Posterior vena cava (tissue), 2 donors: ENCODE measurements at regions not wholly inside any gene's neighbourhood (a gene's known extent, or its start where the extent isn't known, plus 50 kb on each side); places are given as distances from the start of the nearest gene placed in this dataset.

Experiments used
- DNase-seq: peaks from one replicate; pipeline ENCODE4 v3.0.0-alpha.2; 2020; ENCODE audit warnings: low spot score
- intact Hi-C, 2 donors: fragments of 100-400 bp; cut with DNase I; formaldehyde crosslinking; loops; one replicate each; pipeline versions ENCODE4 v1.14.1 to v1.14.2; 2022 to 2023
- donor health status: DM: yes; HTN: yes; CAD: no.
- donor health status: DM: yes; HTN: yes; CAD: no.

DNA sequence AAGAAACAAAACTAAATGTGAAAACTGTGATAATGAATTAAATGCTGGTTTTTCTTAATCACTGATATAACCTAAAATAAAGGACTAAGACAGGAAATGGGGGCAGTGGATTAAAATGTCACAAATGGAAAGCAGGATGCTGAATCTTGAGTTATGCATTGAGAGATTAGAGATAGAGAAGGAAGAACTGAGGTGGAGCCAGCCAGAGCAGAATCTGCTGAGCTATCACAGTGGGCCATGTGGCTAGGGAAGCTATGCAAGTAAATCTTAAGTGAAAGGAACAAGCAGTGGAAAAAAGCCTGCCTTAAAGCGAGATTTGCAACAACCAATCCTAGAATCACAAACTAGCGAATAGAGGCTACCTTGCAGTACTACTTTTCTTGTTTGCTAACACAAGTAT, 188.5 kb upstream of the RASA1 start:
- no peak for DNase-seq
- intact Hi-C loops, result no loop called here

DNA sequence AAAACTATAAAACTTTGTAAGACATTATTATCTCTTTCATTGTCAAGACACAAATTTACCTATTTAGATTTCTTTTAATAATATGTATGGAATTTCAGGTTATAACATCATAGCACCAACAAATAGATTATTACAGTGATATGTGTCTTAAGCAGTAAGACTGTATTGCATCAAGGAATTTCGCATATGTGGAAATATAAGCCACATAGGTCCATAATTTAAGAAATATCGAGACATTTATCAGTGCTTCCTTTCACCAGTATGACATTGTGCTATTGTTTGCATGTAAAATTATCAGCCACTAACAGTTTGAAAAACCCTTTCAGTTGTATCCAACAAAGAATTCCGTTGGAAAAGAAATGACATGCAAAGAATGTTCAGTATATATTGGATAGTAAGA, 186.7 kb upstream of the RASA1 start:
- intact Hi-C loops, result no loop called here

DNA sequence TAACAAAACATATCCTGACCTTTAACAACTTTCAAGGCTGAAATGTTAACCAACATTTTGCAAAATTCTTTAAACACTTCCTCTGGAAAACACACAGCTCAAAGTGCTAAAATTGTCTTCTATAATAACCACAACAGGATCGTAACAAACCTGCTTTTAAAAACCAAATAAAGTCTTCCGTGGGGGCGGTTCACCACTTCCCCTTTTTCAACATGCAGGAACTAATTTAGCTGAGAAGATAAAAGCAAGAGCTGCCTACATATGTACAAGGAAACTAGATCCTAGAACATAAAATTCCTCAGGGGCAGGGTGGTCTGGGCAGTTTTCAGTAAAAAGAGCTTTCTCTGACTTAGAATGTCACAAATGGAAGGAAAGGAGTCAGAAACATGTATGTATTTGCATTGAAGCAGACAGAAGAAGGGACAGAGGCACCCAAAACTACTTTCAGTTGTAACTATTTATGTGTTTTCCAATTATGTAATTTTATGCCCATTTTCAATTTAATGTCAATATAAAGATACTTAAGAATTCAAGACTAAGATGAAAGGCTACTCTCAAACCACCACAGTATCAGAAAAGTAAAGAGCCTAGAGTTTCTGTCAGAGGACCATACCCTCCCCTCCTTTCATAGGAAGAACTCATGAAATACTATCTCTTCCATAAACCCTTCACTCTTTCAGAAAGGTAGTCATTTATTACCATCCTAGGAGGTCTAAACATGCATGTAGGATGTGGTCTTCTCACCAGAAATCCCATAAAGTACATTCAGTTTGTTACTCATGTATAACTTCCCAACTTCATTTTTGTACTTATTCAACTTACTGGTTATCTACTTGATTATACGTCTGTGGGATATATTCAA, 185.9 kb upstream of the RASA1 start:
- intact Hi-C loops, result no loop called here
- no peak for DNase-seq

More for the DNA sequence above, 186.7 kb upstream of the RASA1 start:
- no peak for DNase-seq

DNA sequence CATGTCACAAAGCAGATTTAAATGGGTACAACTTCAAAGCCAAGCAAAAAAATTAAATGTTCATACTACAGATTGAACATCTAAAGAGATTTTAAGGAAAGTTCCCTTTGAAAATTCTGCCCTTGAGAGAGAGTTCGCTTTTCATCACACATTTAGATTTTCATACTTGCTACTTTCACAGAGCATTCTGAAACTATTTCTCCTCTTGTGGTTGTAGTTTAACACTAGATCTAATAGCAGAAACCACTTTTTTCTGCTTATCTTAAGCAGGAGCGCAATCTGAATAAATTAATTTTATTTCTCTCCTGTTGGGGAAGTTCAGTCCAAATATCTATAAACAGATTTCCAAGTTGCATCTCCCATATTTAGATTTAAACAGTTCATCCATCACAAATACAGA, 173.3 kb upstream of the RASA1 start:
- intact Hi-C loops, result no loop called here
- DNase-seq, result no peak

DNA sequence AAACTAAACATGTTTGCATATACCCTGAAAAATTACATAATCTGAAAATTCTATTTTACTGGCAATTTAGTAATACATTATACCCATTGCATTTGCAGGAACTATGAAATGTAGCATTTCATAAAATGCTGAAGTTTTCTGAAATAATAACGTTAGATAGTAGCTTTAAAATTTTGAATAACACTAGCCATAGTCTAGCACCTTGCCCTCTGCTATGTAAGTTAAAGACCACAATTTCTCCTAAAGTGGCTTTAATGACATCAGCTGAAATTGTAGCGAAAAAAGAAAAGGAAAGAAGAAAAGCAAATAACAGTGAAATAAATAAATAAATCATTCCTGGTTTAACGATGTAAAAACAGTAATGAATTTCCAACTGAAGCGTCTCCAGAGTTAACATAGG, 172.8 kb upstream of the RASA1 start:
- intact Hi-C loops, result no loop called here
- no peak for DNase-seq

DNA sequence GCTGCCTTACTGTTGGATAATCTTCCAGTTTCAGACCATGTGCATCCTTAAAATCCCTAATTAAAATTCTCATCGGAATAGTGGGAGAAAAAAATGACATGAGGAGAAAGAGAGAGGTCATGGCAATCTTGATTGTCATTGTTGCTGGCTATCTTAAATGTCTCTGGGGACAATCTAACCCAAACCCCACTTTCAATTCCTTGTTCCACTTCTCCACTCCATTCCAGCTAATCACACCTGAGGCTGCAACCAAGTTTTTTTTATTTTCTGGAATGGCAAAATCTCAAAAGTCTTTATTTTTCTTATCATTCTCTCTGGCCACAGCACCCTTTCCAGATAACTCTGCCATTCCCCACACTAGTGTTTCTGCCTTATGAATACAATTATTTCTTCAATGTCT, 171.9 kb upstream of the RASA1 start:
- no peak for DNase-seq
- intact Hi-C loops, result no loop called here

DNA sequence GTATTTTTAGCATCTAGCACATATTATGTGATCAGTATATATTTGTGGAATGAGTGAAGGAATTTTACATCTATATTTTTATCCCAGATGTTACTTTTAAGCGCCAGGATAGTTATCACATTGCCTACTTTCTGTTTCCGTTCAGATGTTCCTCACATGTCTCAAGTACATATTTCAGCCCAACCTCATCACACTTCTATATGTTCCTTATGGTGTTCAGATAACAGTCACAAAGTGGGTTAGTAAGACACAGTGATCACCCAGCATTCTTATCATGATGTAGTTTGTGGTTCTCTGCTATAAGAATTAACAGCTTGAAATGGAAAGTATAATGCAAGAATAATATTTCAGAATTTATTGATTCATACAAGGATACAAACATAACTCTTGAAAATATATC, 170.0 kb upstream of the RASA1 start:
- DNase-seq, result no peak
- intact Hi-C loops, result no loop called here

DNA sequence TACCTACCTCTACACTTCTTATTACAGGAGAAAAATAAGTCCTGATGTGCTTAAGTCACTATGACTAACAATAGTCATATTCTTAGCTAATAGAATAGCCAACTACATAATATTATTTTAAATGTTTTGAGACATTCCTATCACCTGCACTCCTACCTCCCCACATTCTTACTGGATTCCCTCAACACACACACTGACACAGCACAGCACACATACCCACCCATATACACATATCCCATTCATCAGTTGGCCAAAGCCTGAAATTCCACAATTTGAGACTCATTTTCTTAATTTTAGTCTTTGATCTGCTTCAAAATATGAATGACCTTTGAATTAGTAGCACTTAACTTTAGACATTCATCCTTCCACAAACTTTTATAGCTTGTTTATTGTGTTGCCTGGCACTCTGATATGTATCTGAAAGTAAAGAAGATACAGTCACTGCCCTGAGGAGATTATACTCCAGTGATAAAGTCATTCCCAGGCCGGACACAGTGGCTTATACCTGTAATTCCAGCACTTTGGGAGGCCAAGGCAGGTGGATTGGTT, 168.3 kb upstream of the RASA1 start:
- DNase-seq, result no peak
- intact Hi-C loops, result no loop called here

DNA sequence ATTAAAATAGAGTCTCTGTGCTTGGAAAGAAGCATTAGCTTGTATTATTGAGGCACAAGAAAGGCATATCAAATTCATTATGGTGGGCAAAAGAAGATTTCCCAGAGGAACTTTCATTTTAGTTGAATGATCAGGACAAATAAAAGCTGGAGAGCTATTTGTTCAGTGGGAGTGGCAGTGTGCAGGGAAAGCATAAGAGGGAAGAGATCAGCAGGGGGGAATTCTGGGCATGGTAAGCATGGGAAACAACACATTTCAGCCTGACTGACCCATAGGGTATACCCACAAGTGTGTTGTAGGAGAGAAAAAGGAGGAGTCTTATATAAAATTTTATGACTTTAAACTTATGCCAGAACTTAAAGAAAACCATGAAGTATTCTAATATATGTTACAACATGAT, 167.7 kb upstream of the RASA1 start:
- intact Hi-C loops, result no loop called here
- DNase-seq, result no peak

DNA sequence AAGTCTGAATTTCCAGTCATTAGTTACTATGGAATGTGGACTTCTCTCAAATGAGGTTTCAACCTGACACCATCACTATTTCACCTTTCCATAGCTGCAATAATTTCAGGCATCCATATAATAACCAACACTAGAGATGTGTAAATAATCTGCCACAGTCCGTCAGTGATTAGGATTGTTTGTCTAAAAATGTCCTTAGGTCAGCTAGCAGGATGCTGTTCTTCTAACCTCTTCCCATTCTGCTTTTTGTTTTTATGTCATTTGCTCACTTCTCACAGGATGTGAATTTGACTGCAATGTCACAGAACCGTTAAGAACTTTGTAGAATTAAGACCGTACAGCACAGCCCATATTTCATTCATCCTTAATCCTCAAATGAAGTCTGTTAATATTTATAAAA, 166.4 kb upstream of the RASA1 start:
- intact Hi-C loops, result no loop called here
- DNase-seq, result no peak

DNA sequence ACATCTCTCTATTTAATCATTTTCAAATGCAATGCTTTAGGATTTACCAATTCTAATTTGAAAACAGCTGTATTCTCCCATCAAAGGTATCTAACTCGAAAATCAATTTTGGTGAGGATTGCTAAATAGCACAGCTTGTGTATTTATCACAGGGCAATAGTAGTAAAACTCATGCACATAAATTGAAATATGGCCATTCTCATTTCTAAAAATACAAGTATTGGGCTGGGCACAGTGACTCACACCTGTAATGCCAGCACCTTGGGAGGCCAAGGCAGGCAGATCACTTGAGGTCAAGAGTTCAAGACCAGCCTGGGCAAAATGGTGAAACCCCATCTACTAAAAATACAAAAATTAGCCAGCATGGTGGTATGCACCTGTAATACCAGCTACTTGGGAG, 164.8 kb upstream of the RASA1 start:
- DNase-seq, result no peak
- intact Hi-C loops, result no loop called here

DNA sequence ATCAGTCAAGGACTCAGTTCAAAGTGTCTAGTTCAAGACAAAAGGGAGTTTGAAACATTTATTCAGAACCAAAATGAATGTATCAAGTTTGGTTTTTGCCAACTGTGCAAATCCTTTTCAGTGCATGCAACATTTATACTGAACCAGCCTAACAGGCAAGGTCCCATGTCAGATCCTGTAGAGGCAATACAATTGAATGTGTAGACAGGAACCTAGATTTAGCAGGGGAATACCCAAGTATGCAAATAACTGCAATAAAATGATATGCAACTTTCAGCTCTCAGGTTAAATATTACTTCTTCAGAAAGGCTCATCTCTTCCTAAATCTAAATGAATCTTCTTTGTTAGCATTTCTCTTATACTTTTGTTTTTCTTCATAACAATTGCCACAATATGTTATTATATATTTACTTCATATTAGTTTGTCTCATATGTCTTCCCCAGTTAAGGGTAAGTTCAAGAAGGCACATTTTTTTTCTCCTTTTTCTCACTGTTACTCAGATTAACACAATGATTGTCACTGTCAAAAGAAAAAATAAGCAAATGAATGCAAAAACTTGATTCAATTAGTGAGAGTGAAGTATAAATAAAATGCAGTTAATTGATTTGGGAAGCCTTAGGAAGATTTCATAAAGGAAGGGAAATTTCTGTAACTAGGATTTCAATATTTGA, 163.9 kb upstream of the RASA1 start:
- DNase-seq, result no peak
- intact Hi-C loops, result no loop called here

DNA sequence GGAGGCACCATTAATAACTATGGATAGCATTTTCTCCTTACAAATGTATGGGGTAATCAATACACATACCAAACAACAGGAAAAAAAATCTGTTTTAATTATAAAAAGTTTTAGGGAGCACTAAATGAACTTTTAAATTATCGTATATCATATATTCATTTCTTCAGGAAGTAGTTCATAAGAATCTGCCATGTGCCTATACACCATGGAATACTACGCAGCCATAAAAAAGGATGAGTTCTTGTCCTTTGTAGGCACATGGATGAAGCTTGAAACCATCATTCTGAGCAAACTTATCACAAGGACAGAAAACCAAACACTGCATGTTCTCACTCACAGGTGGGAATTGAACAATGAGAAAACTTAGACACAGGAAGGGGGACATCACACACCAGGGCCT, 162.1 kb upstream of the RASA1 start:
- intact Hi-C loops, result no loop called here
- no peak for DNase-seq

DNA sequence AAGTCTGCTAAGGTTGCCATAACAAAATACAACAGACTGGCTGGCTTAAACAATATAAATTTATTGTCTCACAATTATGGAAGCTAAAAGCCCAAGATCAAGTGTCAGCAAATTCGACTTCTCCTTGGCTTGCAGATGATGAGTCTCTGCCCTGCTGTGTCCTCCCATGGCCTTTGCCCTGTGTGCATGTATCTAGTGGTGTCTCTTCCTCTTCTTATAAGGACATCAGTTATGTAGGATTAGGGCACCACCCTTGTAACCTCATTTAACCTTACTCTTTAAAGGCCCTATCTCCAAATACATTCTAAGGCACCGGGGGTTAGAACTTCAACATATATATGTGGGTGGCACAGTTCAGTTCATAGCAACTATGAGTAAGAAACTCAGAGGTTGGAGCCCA, 157.9 kb upstream of the RASA1 start:
- intact Hi-C loops, result no loop called here
- no peak for DNase-seq

DNA sequence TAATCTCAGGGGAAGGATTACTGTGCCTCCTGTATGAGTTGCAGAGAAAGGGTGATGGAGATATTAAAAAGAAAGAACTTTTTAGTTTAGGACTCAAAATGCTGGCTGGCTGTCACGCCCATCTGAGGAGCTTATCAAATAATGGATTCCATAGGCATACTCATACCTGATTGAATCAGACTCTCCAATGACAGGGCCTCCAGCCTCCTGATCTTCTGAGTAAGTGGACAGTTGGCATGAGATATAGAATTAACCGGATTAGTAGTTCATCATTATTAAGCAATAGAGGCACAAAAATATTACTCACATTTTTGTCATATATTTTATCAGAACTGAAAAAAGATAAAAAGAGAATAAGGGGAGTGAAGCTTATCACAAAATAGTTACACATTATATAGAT, 157.0 kb upstream of the RASA1 start:
- intact Hi-C loops, result no loop called here
- no peak for DNase-seq

DNA sequence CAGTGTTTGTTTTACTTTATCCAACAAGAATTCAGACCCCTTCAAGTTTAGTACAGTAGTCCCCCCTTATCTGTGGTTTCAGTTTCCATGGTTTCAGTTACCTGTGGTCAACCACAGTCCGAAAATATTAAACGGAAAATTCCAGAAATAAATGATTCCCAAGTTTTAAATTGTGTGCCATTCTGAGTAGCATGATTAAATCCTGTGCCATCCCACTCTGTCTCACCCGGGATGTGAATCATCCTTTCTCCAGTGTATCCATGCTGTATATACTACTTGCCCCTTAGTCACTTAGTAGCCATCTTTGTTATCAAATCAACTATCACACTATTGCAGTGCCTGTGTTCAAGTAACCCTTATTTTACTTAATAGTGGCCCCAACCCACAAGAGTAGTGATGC, 153.8 kb upstream of the RASA1 start:
- intact Hi-C loops, result no loop called here
- no peak for DNase-seq

DNA sequence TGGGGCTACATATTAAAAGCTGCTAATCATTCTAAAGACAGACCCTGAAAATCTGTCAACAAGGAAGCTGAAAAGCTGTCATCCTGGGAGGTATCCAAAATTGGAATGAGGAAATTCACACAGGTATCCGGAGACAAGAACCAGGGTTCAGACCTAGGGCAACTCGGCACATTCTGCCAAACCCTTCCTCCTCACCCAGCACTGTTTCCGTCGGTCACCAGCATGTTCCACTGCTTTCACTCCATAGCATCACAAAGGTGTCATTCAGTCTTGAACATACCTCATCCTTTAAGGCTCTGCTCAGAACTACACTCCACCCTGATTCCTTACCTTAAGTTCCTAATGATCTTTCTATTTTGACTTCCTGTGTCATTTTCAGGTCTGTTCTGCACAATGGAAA, 153.1 kb upstream of the RASA1 start:
- no peak for DNase-seq
- intact Hi-C loops, result no loop called here

DNA sequence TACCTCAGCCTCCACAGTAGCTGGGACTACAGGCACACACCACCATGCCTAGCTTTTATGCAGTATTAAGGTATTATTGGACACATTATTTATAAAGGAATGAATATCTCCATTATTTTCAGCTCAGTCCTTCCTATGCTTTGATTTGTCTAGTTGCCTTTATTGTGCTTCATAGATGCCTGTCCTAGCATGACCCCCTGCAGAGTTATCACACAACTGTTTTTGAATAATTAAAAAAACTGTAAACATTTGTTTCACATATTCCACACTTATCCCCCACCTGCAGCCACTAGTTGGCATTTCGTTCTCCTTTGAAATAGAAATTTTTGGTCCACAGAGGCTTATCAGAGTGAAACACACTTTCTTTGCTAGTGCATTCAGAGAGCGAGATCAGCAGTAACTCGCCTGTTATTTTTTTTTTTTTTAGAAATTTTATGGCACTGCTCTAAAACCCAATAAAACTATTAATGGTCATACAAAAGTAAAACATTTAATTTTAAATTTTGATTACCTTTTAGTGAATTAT, 151.8 kb upstream of the RASA1 start:
- DNase-seq, result no peak
- intact Hi-C loops, result no loop called here

DNA sequence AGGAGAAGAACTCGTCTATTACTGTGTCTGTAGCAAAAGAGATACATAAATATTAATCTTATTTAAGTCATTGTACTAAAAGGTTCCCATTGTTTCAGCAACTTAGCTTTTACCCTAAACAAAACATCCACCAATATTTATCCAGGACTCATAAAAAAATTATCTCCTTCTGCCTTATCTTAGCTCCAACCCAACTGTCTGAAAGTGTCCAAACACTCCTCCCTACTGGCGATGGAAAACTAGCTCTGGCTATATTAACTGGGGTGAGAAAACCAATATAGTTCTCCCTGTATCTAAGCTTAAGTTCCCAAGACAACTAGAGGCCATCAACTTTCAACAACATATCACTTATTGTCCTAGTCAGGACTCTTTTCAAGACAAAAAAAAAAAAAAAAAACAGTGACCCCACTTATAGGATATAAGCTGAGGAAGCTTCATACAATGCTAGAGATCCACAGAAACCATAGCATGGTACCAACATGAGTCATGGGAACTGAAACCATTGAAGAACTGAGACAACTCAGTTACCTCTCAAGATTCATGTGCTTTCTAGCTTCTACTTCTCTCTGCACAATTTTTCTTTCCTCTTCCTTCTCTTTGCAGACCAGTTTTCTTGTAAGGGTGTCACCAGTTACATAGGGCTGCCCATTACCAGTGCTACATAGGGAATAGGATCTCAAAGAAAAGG, 150.7 kb upstream of the RASA1 start:
- intact Hi-C loops, result no loop called here

DNA sequence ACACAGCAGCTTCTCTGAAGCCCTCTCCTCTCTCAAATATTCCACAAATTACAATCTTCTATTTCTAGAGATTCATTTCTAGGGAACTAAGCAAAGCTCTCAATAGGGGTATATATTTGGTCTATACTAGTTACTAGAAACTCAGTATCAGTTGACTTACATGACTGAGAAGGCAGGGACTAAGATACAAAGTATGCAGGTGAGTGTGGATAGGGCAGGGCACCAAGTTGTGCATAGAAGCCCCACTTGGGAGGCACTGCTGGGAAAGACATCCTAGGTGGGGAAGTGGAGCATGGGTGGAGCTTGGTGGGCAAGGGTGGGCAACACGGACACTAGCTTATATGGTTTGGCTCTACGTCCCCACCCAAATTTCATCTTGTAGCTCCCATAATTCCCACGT, 148.1 kb upstream of the RASA1 start:
- DNase-seq, result no peak
- intact Hi-C loops, result no loop called here

More for the DNA sequence above, 150.7 kb upstream of the RASA1 start:
- DNase-seq, result no peak
